NT2/D1 (cell line): ENCODE measurements at regions not wholly inside any gene's neighbourhood (a gene's known extent, or its start where the extent isn't known, plus 50 kb on each side); places are given as distances from the start of the nearest gene placed in this dataset.

Experiments used
- DNase-seq: peaks from one replicate; pipeline ENCODE4 v3.0.0-alpha.2; 2011; ENCODE audit warnings: low read depth, low spot score
- H3K27me3 ChIP-seq: 2 replicates; pipeline ENCODE4 v1.6.0; 2011; ENCODE audit warnings: mild to moderate bottlenecking; ENCODE audit not compliant: insufficient read length, insufficient read depth
- H3K36me3 ChIP-seq: 2 replicates; pipeline ENCODE4 v1.6.1; 2011; ENCODE audit warnings: mild to moderate bottlenecking, low read length, mixed read lengths; ENCODE audit not compliant: insufficient read depth, insufficient read length
- H3K4me1 ChIP-seq: 2 replicates; pipeline ENCODE4 v1.5.1; 2011; ENCODE audit not compliant: insufficient read depth, insufficient read length
- H3K4me3 ChIP-seq: 2 replicates; pipeline ENCODE4 v1.5.1; 2011; ENCODE audit warnings: low read depth; ENCODE audit not compliant: insufficient read length
- H3K9ac ChIP-seq: 2 replicates; pipeline ENCODE4 v1.6.0; 2011; ENCODE audit warnings: low read depth; ENCODE audit not compliant: insufficient read length
- H3K9me3 ChIP-seq: 2 replicates; pipeline ENCODE4 v1.5.1; 2011; ENCODE audit warnings: mild to moderate bottlenecking, low read length; ENCODE audit not compliant: insufficient read depth
- SUZ12 ChIP-seq: IDR thresholded peaks from 2 replicates; pipeline ENCODE4 v1.6.1; 2011; ENCODE audit not compliant: insufficient read length, insufficient read depth; ENCODE audit errors: extremely low read depth
- YY1 ChIP-seq: IDR thresholded peaks from 2 replicates; pipeline ENCODE4 v1.6.1; 2011; ENCODE audit not compliant: insufficient read length, insufficient read depth
- ZNF274 ChIP-seq: IDR thresholded peaks from 2 replicates; pipeline ENCODE4 v1.6.1; 2011; ENCODE audit warnings: mild to moderate bottlenecking, low read depth, low read length

GRCh38 chr2:47687856-47688255, 95.1 kb upstream of the MSH6 start:
- Histone ChIP-seq H3K4me1 (no peaks in the 10 kb centered on the region), H3K36me3 (no peaks in the 10 kb centered on the region), H3K9me3 (peaks cover 10% of the 10 kb centered on the region; the same call in 1 of the 2 replicates), H3K4me3 (no peak overlapping the region), H3K9ac (no peak overlapping the region), H3K27me3 (no peaks in the 10 kb centered on the region)
- no peak for DNase-seq
- no peak for TF ChIP-seq SUZ12
- TF ChIP-seq YY1 = no peak
- no peak for TF ChIP-seq ZNF274

GRCh38 chr2:47686018-47686417, 96.9 kb upstream of the MSH6 start:
- TF ChIP-seq ZNF274 (no peak), YY1 (no peak), SUZ12 (no peak)

GRCh38 chr2:47682216-47682749, 100.7 kb upstream of the MSH6 start:
- H3K9me3 ChIP-seq = no peaks in the 10 kb centered on the region; the same call in 1 of the 2 replicates
- H3K27me3 ChIP-seq = no peaks in the 10 kb centered on the region
- H3K4me3 ChIP-seq = no peak overlapping the region
- H3K36me3 ChIP-seq = no peaks in the 10 kb centered on the region
- TF ChIP-seq SUZ12 = no peak
- no peak for TF ChIP-seq YY1
- no peak for TF ChIP-seq ZNF274
- no peaks in the 10 kb centered on the region for H3K4me1 ChIP-seq
- no peak for DNase-seq
- H3K9ac ChIP-seq = no peak overlapping the region

More at GRCh38 chr2:47686018-47686417, 96.9 kb upstream of the MSH6 start:
- no peaks in the 10 kb centered on the region for H3K4me1 ChIP-seq
- no peak overlapping the region for H3K4me3 ChIP-seq
- no peak overlapping the region for H3K9ac ChIP-seq
- H3K27me3 ChIP-seq = no peaks in the 10 kb centered on the region
- H3K36me3 ChIP-seq = no peaks in the 10 kb centered on the region
- peaks cover 10% of the 10 kb centered on the region; the same call in 1 of the 2 replicates for H3K9me3 ChIP-seq
- DNase-seq = no peak

- H3K36me3 ChIP-seq = no peaks in the 10 kb centered on the region
- no peak overlapping the region for H3K9ac ChIP-seq
- TF ChIP-seq YY1 (no peak), SUZ12 (no peak), ZNF274 (no peak)
- no peak overlapping the region for H3K4me3 ChIP-seq
- no peaks in the 10 kb centered on the region for H3K4me1 ChIP-seq
- no peaks in the 10 kb centered on the region for H3K9me3 ChIP-seq
- no peak for DNase-seq
- H3K27me3 ChIP-seq = no peaks in the 10 kb centered on the region
These were observed 105.6 kb upstream of the KCNK12 start for GRCh38 chr2:47676261-47676926.

DNA sequence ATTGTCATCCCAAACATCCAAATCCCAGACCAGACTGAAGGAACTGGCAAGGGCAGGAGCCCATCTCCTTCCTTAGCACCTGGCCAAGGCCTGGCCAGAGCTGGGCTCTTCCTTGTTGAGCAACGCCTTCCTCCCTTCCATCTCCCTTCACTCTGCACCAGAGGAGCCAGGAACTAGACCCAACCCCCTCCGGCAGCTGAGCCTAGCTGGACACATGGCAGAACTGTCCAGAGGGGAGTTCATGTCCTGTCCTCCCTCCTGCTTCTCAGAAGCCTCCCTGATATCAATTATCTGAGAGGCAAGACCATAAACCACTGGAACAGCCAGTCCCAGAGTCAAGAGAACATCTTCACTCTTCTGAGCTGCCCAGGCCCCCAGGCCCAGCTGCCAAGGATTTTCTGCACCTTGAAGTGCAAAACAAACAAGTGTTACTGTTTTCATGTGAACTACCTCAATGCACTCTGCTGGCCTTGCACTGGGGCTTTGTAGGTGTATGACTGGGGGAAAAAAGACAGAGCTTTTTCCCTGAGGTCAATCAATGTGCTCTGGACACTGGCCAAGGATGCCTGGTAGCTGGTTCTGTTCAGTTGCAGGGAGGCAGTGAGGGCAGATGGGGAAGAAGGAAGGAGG, 104.5 kb upstream of the KCNK12 start:
- no peak for TF ChIP-seq YY1
- no peak for TF ChIP-seq ZNF274
- Histone ChIP-seq H3K9ac (no peak overlapping the region), H3K36me3 (no peaks in the 10 kb centered on the region), H3K4me3 (no peak overlapping the region), H3K27me3 (no peaks in the 10 kb centered on the region), H3K4me1 (no peaks in the 10 kb centered on the region), H3K9me3 (no peaks in the 10 kb centered on the region)
- DNase-seq = no peak

DNA sequence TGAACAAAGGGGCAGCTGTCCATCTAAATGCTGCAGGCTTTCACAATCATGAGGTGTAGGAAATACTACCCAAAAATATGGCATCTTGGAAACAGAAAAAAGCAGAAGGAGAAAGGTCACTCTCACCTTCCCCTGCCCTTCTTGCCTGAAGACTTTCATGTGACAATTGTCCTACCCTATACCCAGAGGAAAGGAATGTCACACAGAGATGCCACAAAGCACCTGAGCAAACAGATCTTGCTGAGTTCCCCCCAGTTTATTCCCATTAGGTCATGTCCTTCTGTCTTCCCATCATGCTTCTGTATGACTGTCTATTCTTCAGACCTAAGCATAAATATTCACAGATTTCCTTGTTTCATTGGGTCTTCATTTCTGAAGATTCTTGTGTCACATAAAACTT, 95.5 kb upstream of the KCNK12 start:
- DNase-seq = no peak
- Histone ChIP-seq H3K9me3 (no peaks in the 10 kb centered on the region), H3K27me3 (no peaks in the 10 kb centered on the region), H3K4me1 (peaks cover 2% of the 10 kb centered on the region), H3K4me3 (no peak overlapping the region), H3K36me3 (no peaks in the 10 kb centered on the region), H3K9ac (no peak overlapping the region)
- no peak for TF ChIP-seq YY1
- no peak for TF ChIP-seq SUZ12
- no peak for TF ChIP-seq ZNF274

GRCh38 chr2:47664817-47665216, 94.0 kb upstream of the KCNK12 start:
- Histone ChIP-seq H3K36me3 (no peaks in the 10 kb centered on the region), H3K4me1 (peaks cover 2% of the 10 kb centered on the region), H3K27me3 (no peaks in the 10 kb centered on the region), H3K9me3 (no peaks in the 10 kb centered on the region), H3K9ac (no peak overlapping the region), H3K4me3 (no peak overlapping the region)
- no peak for DNase-seq
- TF ChIP-seq ZNF274 = no peak
